ENCODE measurements at regions not wholly inside any gene's neighbourhood (a gene's known extent, or its start where the extent isn't known, plus 50 kb on each side); places are given as distances from the start of the nearest gene placed in this dataset.

- no peak for DNase-seq
Observed at GRCh38 chr13:88919970-88920628, 1248.9 kb downstream of the SLITRK5 start.

DNA sequence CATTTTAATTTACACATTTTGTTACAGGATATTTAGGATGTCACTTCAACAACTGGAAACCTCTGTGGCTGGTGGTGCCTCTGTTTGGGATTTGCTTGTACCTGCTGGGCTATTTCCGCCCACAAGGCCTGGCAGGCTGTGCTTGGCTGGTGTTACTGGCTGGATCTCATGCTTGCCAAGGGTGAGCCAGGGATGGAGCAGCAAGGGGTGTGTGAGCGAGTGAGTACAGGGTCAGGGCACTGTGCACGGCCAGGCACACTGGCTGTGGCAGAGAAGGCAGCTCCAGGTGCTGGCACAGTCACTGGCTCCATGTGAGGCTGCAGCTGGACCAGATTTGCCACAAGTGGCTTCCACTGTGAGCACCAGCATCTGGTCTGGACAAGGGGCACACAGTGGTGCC, 1254.8 kb downstream of the SLITRK5 start:
- no peak for DNase-seq

DNA sequence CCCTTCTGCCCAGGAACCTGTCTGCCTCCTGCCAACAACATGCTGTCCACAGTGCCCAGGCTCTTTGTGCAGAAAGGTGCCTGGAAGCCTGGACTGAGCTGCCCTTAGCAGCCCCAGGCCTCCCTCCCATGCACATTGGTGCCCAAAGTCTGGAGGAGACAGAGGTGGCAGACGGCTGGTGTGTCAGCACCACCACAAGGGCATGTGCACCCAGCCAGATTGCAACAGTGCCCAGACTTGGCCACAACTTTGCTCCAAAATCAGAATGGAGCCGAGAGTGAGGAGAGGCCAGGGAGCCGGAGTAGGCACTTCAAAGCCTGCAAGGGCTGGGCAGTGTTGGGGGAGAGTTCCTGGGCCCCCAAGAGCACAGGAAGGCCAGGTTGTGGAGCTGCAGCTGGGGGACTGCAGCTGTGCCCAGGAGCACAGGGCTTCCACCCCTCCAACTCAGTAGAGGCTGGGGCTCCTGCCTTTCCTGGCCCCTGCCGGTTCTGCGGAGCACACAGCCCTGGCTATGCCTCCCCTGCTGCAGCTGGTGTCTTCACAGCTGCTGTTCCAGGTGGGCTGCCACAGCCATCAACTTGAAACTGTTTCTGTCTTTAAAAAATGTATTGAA, 1255.8 kb downstream of the SLITRK5 start:
- DNase-seq: no peak

- no peak for DNase-seq
Observed at GRCh38 chr13:88932950-88933349, 1261.8 kb downstream of the SLITRK5 start.

GRCh38 chr13:88937384-88937783, 1266.2 kb downstream of the SLITRK5 start:
- no peak for DNase-seq

DNA sequence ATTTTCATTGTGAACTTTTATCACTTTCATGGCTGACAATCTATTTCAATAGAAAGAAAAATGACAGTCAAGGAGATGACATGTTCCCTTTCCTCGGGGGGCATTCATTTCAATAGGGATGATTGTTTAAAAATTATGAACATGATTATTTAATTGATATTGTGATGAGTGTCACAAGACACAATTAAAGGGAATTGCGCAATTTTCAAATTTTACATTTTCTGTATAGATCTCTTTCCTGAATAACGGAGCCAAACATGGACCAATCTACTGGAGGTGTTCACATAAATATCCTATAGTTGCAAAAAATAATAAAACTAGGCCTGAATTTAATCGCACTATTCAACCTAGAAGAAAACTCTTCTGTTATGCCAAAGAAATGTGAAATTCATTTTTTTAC, 1274.6 kb downstream of the SLITRK5 start:
- no peak for DNase-seq

DNA sequence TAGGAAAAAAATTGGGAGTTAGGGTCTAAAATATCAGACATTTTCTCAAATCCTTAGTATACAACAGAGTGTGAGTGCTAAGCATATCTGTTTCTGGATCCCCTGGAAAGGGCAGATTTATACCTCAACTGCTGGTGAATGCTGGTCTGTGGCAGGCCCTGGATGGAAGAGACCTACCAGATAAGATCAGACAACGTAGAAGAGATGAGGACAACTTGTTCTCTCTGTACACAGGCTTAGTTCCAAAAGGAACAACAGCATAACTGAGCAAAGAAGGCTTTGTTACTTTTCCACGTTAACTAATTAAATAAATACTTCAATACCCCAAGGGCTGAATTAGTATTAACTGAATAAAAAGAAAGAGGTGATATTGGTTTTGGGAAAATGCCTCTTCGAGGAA, 1277.3 kb downstream of the SLITRK5 start:
- no peak for DNase-seq

GRCh38 chr13:88958821-88959220, 1287.7 kb downstream of the SLITRK5 start:
- DNase-seq: no peak

DNA sequence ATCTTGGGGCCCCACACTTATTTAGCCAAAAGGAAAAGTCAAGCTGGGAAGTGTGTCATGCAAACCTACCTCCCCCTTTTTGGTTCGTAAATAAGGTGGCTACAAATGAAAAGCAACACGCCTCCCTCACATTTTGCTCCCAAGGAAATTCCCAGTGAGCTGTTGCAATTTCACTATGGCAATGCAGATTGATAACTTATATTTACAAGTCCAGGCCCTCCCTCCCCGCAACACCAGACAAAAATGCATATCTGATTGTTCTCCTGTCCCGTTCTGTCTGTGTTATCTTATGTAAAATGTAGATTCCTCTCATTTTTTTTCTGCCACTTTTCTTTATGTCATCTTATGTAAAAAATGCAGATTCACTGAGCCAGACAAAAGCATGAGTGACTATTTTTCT, 1305.3 kb downstream of the SLITRK5 start:
- DNase-seq: no peak

DNA sequence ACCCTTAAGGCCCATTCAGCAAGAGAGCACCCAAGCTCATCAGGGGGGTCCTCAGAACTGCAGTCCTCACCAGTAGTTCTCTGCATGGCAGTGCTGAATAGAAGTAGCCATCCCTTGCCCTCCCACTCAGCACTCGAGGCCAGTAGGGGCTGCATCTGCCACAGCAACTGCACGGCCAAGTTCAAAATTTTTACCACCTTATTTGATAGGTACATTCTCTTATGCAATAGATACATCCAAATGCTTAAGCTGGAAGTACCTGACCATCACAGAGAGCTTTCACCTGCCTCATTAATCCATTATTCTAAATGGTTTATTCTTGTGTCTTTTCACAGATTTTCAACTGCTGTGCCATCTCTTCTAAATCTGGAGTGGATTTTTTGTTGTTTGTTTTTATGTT, 1307.4 kb downstream of the SLITRK5 start:
- DNase-seq: no peak

- DNase-seq: no peak
Observed at GRCh38 chr13:88979465-88980175, 1308.4 kb downstream of the SLITRK5 start.

DNA sequence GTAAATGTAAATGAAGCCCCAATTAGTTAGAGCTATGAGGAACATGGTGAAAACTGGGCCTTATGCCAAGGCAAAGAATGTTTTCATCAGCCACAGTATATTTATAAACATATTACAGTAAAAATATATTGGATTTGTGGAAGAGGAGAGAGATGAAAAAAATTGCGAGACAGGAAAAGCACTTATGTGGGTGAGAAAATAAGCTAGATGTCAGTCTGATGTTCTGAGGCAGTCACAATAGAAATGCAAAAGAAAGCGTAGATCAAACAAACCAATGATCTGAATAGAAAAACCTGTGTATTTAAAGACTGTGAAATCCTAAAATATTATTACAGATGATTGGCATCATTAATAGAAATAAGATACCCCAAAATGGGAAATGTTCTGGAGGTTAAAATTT, 1332.5 kb downstream of the SLITRK5 start:
- no peak for DNase-seq

DNA sequence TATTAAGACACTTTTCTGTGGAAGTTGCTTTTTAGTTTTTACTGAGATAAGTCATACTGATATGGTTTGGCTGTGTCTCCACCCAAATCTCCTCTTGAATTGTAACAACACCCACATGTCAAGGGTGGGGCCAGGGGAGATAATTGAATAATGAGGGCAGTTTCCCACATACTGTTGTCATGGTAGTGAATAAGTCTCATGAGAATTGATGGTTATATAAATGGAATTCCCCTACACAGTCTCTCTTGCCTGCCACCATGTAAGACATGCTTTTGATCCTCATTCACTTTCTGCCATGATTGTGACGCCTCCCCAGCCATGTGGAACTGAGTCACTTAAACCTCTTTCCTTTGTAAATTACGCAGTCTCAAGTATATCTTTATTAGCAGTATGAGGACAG, 1340.4 kb downstream of the SLITRK5 start:
- DNase-seq: no peak

DNA sequence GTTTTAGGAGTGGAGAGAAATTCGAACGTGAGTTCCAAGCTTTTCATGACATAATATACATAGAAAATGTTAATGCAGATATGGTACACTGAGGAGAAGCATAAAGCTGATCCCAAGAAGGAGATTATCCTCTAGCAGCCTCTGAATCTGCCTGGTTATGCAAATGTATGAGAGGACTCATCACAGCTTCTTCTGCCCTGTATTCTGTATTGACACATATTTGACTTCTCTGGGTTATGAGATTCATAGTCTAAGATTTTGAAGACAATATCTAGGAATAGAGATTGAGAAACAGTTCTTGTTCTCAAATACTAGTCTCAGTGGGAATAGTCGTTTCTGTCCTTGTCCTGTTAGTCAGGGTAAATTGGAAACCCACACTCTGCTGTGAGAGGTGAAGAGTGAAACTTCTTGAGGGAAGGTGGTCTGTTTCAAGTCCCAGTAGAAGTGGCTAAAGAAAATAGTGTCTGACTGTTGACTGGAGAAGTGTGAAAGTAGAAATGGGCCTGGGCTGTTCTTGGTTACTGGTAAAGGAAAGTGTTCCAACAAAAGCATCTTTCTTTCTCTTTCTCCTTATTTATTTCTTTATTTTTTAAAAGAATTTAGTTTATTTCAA, 1356.6 kb downstream of the SLITRK5 start:
- no peak for DNase-seq

DNA sequence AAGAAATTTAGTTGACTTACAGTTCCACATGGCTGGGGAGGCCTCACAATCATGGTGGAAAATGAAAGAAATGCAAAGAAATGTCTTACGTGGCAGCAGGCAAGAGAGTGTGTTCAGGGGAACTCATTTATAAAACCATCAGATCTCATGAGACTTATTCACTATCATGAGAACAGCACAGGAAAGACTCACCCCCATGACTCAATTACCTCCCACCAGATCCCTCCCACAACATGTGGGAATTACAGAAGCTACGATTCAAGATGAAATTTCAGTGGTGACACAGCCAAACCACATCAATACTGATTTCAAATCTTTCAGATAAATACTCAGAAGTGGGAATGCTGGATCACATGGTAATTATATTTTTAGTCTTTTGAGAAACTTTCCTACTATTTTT, 1357.9 kb downstream of the SLITRK5 start:
- DNase-seq: no peak

DNA sequence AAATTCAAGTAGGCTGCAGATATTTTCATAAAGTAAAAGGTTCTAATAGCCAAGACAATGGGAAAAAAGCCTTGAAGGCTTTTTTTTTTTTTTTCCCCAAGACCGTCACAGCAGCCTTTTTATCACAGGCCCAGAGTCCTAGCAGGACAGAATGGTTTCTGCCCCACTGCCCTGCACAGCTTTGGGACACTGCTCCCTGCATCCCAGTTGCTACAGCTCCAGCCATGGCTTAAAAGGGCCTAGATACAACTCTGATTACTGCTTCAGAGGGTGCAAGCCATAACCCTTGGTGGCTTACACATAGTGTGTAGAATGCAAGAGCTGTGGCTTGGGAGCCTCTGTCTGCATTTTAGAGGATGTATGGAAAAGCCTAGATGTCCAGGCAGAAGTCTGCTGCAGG, 1362.8 kb downstream of the SLITRK5 start:
- DNase-seq: no peak

- DNase-seq: no peak
Observed at GRCh38 chr13:89052699-89053098, 1381.5 kb downstream of the SLITRK5 start.

- DNase-seq: no peak
Observed at GRCh38 chr13:89053418-89053817, 1382.2 kb downstream of the SLITRK5 start.

- DNase-seq: no peak
Observed at GRCh38 chr13:89057274-89057673, 1386.1 kb downstream of the SLITRK5 start.

DNA sequence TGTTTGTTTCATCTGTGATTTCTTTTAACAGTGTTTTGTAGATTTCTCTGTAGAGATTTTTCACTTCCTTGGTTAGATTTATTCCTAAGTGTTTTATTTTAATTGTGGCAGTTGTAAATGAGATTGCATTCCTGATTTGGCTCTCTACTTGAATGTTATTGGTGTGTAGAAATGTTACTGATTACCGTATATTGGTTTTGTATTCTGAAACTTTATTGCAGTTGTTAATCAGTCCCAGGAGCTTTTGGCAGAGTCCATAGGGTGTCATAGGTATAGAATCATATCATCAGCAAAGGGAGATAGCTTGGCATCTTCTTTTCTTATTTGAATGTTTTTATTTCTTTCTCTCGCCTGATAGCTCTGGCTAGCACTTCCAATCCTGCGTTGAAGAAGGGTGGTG, 1386.7 kb downstream of the SLITRK5 start:
- no peak for DNase-seq

DNA sequence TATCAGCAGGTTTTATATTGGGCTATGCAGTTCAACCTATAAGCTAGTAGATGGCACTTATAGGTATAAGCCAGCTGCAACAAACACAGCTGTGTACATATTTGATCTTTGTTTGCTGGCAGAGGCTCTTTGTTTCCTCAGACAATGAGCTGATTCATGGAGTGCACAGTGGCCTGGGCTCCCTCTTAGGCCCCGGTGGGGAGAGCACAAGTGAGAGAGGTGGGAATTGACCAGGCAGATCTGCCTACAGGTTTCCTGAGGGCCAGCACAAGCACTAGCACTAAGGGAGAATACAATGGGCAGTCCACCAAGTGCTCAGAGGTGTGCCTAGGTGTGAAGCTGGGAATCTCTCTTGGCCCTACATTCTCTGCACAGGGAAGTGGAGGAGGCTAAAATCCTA, 1390.7 kb downstream of the SLITRK5 start:
- DNase-seq: no peak

- no peak for DNase-seq
Observed at GRCh38 chr13:89066868-89067466, 1395.8 kb downstream of the SLITRK5 start.

GRCh38 chr13:89072979-89073378, 1401.8 kb downstream of the SLITRK5 start:
- no peak for DNase-seq

- DNase-seq: no peak
Observed at GRCh38 chr13:89076622-89077021, 1405.5 kb downstream of the SLITRK5 start.

Data from DMS79 (cell line).